Activated T-helper 1 cell treated with anti-CD3 and anti-CD28 coated beads, Interleukin-12 subunit alpha, Interleukin-12 subunit beta, Interleukin-2, Interleukin-4 antibody, amounts not matched to agents 30 ng/mL and 10 ng/mL and 1 ng/mL, durations not matched to agents 14 hours and 24 hours and 36 hours (primary cell): ENCODE measurements at regions not wholly inside any gene's neighbourhood (a gene's known extent, or its start where the extent isn't known, plus 50 kb on each side); places are given as distances from the start of the nearest gene placed in this dataset.

Experiments
- DNase-seq: peaks from one replicate; pipeline ENCODE4 v3.0.0; 2021; ENCODE audit warnings: low spot score
- H3K27ac Mint-ChIP-seq: one replicate; pipeline ENCODE4 v1.8.0; 2021; ENCODE audit warnings: mild to moderate bottlenecking, mixed read lengths
- H3K27me3 Mint-ChIP-seq: one replicate; pipeline ENCODE4 v1.8.0; 2022; ENCODE audit warnings: mild to moderate bottlenecking, moderate library complexity, mixed read lengths; ENCODE audit not compliant: insufficient read depth
- H3K36me3 Mint-ChIP-seq: one replicate; pipeline ENCODE4 v1.8.0; 2021; ENCODE audit warnings: low read depth, mixed read lengths
- H3K4me1 Mint-ChIP-seq: one replicate; pipeline ENCODE4 v1.8.0; 2021; ENCODE audit warnings: low read depth, mixed read lengths
- H3K4me3 Mint-ChIP-seq: one replicate; pipeline ENCODE4 v1.8.0; 2021; ENCODE audit warnings: mild to moderate bottlenecking, moderate library complexity, mixed read lengths
- H3K9me3 Mint-ChIP-seq: one replicate; pipeline ENCODE4 v1.8.0; 2021; ENCODE audit warnings: mixed read lengths
- intact Hi-C: fragments of 100-400 bp; cut with micrococcal nuclease; formaldehyde crosslinking; loops from one replicate; pipeline ENCODE4 v1.15.1; 2024

- H3K27ac Mint-ChIP-seq: no peak overlapping the region
- H3K4me3 Mint-ChIP-seq: no peak overlapping the region
- no peaks in the 10 kb centered on the region for H3K9me3 Mint-ChIP-seq
- no peaks in the 10 kb centered on the region for H3K4me1 Mint-ChIP-seq
- intact Hi-C loops: loop anchor here (1.0 to 10.0 kb wide), 2 partner anchors 37 to 374 kb away; no protein-coding TSS in a partner anchor
- H3K36me3 Mint-ChIP-seq: no peaks in the 10 kb centered on the region
- H3K27me3 Mint-ChIP-seq: peaks cover 26% of the 10 kb centered on the region
- no peak for DNase-seq
Measured at GRCh38 chr14:49460662-49461061, 125.5 kb downstream of the RPS29 start.

GRCh38 chr14:49456589-49456988 lies 129.6 kb downstream of the RPS29 start:
- Mint-ChIP-seq H3K27ac (no peak overlapping the region), H3K9me3 (no peaks in the 10 kb centered on the region), H3K4me3 (no peak overlapping the region), H3K27me3 (peaks cover 22% of the 10 kb centered on the region), H3K4me1 (no peaks in the 10 kb centered on the region), H3K36me3 (no peaks in the 10 kb centered on the region)
- intact Hi-C loops: no loop called here
- DNase-seq: no peak

- intact Hi-C loops: no loop called here
- H3K27ac Mint-ChIP-seq: no peak overlapping the region
- no peak overlapping the region for H3K4me3 Mint-ChIP-seq
- no peaks in the 10 kb centered on the region for H3K4me1 Mint-ChIP-seq
- DNase-seq: no peak
- peaks cover 6% of the 10 kb centered on the region for H3K27me3 Mint-ChIP-seq
- no peaks in the 10 kb centered on the region for H3K36me3 Mint-ChIP-seq
- no peaks in the 10 kb centered on the region for H3K9me3 Mint-ChIP-seq
Measured at GRCh38 chr14:49451938-49452337, 134.2 kb downstream of the RPS29 start.

- H3K9me3 Mint-ChIP-seq: no peaks in the 10 kb centered on the region
- peaks cover 13% of the 10 kb centered on the region for H3K27me3 Mint-ChIP-seq
- no peak overlapping the region for H3K4me3 Mint-ChIP-seq
- DNase-seq: no peak
- H3K4me1 Mint-ChIP-seq: no peaks in the 10 kb centered on the region
- intact Hi-C loops: no loop called here
- H3K27ac Mint-ChIP-seq: no peak overlapping the region
- H3K36me3 Mint-ChIP-seq: no peaks in the 10 kb centered on the region
Measured at GRCh38 chr14:49449749-49450148, 136.4 kb downstream of the RPS29 start.

GRCh38 chr14:49447540-49448107 lies 138.6 kb downstream of the RPS29 start:
- Mint-ChIP-seq H3K36me3 (no peaks in the 10 kb centered on the region), H3K27ac (no peak overlapping the region), H3K27me3 (peaks cover 13% of the 10 kb centered on the region), H3K4me1 (no peaks in the 10 kb centered on the region), H3K4me3 (no peak overlapping the region), H3K9me3 (no peaks in the 10 kb centered on the region)
- intact Hi-C loops: no loop called here
- no peak for DNase-seq

- intact Hi-C loops: no loop called here
- no peaks in the 10 kb centered on the region for H3K36me3 Mint-ChIP-seq
- no peak overlapping the region for H3K27ac Mint-ChIP-seq
- H3K9me3 Mint-ChIP-seq: no peaks in the 10 kb centered on the region
- no peak for DNase-seq
- no peak overlapping the region for H3K4me3 Mint-ChIP-seq
- no peaks in the 10 kb centered on the region for H3K4me1 Mint-ChIP-seq
- H3K27me3 Mint-ChIP-seq: peaks cover 13% of the 10 kb centered on the region
Measured at GRCh38 chr14:49446801-49447200, 139.4 kb downstream of the RPS29 start.

GRCh38 chr14:49438256-49438770 lies 147.9 kb downstream of the RPS29 start:
- Mint-ChIP-seq H3K27ac (no peak overlapping the region), H3K36me3 (no peaks in the 10 kb centered on the region), H3K9me3 (no peaks in the 10 kb centered on the region), H3K27me3 (peaks cover 3% of the 10 kb centered on the region), H3K4me1 (no peaks in the 10 kb centered on the region), H3K4me3 (no peak overlapping the region)
- DNase-seq: no peak
- intact Hi-C loops: no loop called here

- no peak overlapping the region for H3K27ac Mint-ChIP-seq
- H3K27me3 Mint-ChIP-seq: peaks cover 13% of the 10 kb centered on the region
- no peak for DNase-seq
- intact Hi-C loops: no loop called here
- H3K4me3 Mint-ChIP-seq: no peak overlapping the region
- H3K9me3 Mint-ChIP-seq: peaks cover 17% of the 10 kb centered on the region
- no peaks in the 10 kb centered on the region for H3K4me1 Mint-ChIP-seq
- no peaks in the 10 kb centered on the region for H3K36me3 Mint-ChIP-seq
Measured at GRCh38 chr14:49428076-49428475, 158.1 kb downstream of the RPS29 start.

- Mint-ChIP-seq H3K4me3 (no peak overlapping the region), H3K36me3 (no peaks in the 10 kb centered on the region), H3K4me1 (no peaks in the 10 kb centered on the region), H3K27ac (no peak overlapping the region), H3K9me3 (peaks cover 9% of the 10 kb centered on the region), H3K27me3 (peaks cover 13% of the 10 kb centered on the region)
- no peak for DNase-seq
- intact Hi-C loops: no loop called here
Measured at GRCh38 chr14:49427117-49427516, 159.1 kb downstream of the RPS29 start.

- H3K27me3 Mint-ChIP-seq: peaks cover 13% of the 10 kb centered on the region
- H3K27ac Mint-ChIP-seq: no peak overlapping the region
- no peak overlapping the region for H3K4me3 Mint-ChIP-seq
- intact Hi-C loops: no loop called here
- H3K36me3 Mint-ChIP-seq: no peaks in the 10 kb centered on the region
- no peaks in the 10 kb centered on the region for H3K4me1 Mint-ChIP-seq
- no peak for DNase-seq
- peaks cover 3% of the 10 kb centered on the region for H3K9me3 Mint-ChIP-seq
Measured at GRCh38 chr14:49425921-49426320, 160.3 kb downstream of the RPS29 start.

- intact Hi-C loops: no loop called here
- Mint-ChIP-seq H3K27ac (no peak overlapping the region), H3K4me3 (no peak overlapping the region), H3K36me3 (no peaks in the 10 kb centered on the region), H3K9me3 (no peaks in the 10 kb centered on the region), H3K27me3 (peaks cover 13% of the 10 kb centered on the region), H3K4me1 (peaks cover 7% of the 10 kb centered on the region)
- DNase-seq: no peak
Measured at GRCh38 chr14:49424436-49425331, 161.5 kb downstream of the RPS29 start.

GRCh38 chr14:49420201-49420600 lies 166.0 kb downstream of the RPS29 start:
- Mint-ChIP-seq H3K27ac (no peak overlapping the region), H3K9me3 (no peaks in the 10 kb centered on the region), H3K4me1 (peaks cover 7% of the 10 kb centered on the region), H3K36me3 (no peaks in the 10 kb centered on the region), H3K27me3 (peaks cover 5% of the 10 kb centered on the region), H3K4me3 (no peak overlapping the region)
- intact Hi-C loops: loop anchor here (1.0 kb wide), 1 partner anchor 15 kb away; no protein-coding TSS in a partner anchor
- no peak for DNase-seq

GRCh38 chr14:49418789-49419188 lies 167.4 kb downstream of the RPS29 start:
- Mint-ChIP-seq H3K4me3 (no peak overlapping the region), H3K9me3 (no peaks in the 10 kb centered on the region), H3K36me3 (no peaks in the 10 kb centered on the region), H3K27me3 (peaks cover 5% of the 10 kb centered on the region), H3K4me1 (peaks cover 7% of the 10 kb centered on the region), H3K27ac (no peak overlapping the region)
- intact Hi-C loops: no loop called here
- DNase-seq: no peak
